CD14-positive monocyte (primary cell): ENCODE measurements at regions not wholly inside any gene's neighbourhood (a gene's known extent, or its start where the extent isn't known, plus 50 kb on each side); places are given as distances from the start of the nearest gene placed in this dataset.

Source experiments
- DNase-seq, 3 donors: peaks; one replicate each; pipeline ENCODE4 v3.0.0-alpha.2; 2011 to 2022
- H2AFZ ChIP-seq: 2 replicates; pipeline ENCODE4 v1.6.0; 2012; ENCODE audit warnings: mild to moderate bottlenecking, low read depth, low read length, inconsistent platforms; ENCODE audit not compliant: insufficient read depth, poor library complexity, severe bottlenecking
- H3K27ac ChIP-seq, 2 donors: 1 replicate in 1 of 2; 2 replicates in 1 of 2; pipeline ENCODE4 v1.5.1; 2012 to 2013; ENCODE audit warnings: low read length in 2 of 2, control low read depth in 1 of 2, inconsistent platforms in 1 of 2, low read depth in 1 of 2, mild to moderate bottlenecking in 1 of 2
- H3K27me3 ChIP-seq, 2 donors: one replicate each; pipeline versions ENCODE4 v1.6.0 to v1.6.1; 2011 to 2013; ENCODE audit warnings: low read length in 2 of 2; ENCODE audit not compliant: control insufficient read depth in 2 of 2, insufficient read depth in 2 of 2
- H3K36me3 ChIP-seq, 2 donors: replicated peaks in 1 of 2; 1 replicate in 1 of 2; 2 replicates in 1 of 2; pipeline versions ENCODE4 v1.5.1 to v1.6.1; 2012 to 2013; ENCODE audit warnings: low read length in 2 of 2, control low read depth in 1 of 2, inconsistent platforms in 1 of 2, mild to moderate bottlenecking in 1 of 2; ENCODE audit not compliant: insufficient read depth in 2 of 2, control insufficient read depth in 1 of 2
- H3K4me1 ChIP-seq, 2 donors: 1 replicate in 1 of 2; 2 replicates in 1 of 2; pipeline versions ENCODE4 v1.5.1 to v1.6.1; 2012 to 2013; ENCODE audit warnings: low read length in 2 of 2, control low read depth in 1 of 2, inconsistent platforms in 1 of 2, mild to moderate bottlenecking in 1 of 2, moderate library complexity in 1 of 2; ENCODE audit not compliant: insufficient read depth in 2 of 2, control insufficient read depth in 1 of 2
- H3K4me2 ChIP-seq: replicated peaks from 2 replicates; pipeline ENCODE3; 2012; ENCODE audit warnings: low read length, moderate library complexity, mild to moderate bottlenecking; ENCODE audit not compliant: poor library complexity, severe bottlenecking; ENCODE audit errors: extremely low read depth
- H3K4me3 ChIP-seq, 3 experiments: fragments of 200-600 bp in 1 of 3; sonication (generic) in 1 of 3; replicated peaks in 1 of 3; 1 replicate in 2 of 3; 2 replicates in 1 of 3; pipeline ENCODE4 v1.5.1; 2011 to 2013; ENCODE audit warnings: low read length in 3 of 3, mild to moderate bottlenecking in 3 of 3, control low read depth in 2 of 3, low read depth in 2 of 3, inconsistent platforms in 1 of 3, moderate library complexity in 1 of 3
- H3K79me2 ChIP-seq: 2 replicates; pipeline ENCODE4 v1.6.0; 2012; ENCODE audit warnings: mild to moderate bottlenecking, control low read depth, inconsistent platforms, low read length, moderate library complexity; ENCODE audit not compliant: insufficient read depth
- H3K9ac ChIP-seq: 2 replicates; pipeline ENCODE4 v1.6.0; 2017; ENCODE audit warnings: low read length, mild to moderate bottlenecking; ENCODE audit not compliant: insufficient read depth, poor library complexity, severe bottlenecking
- H3K9me3 ChIP-seq, 2 donors: replicated peaks in 1 of 2; 1 replicate in 1 of 2; 2 replicates in 1 of 2; pipeline versions ENCODE4 v1.5.1 to v1.6.1; 2012 to 2013; ENCODE audit warnings: low read length in 2 of 2, control low read depth in 1 of 2; ENCODE audit not compliant: control insufficient read depth in 1 of 2, insufficient read depth in 1 of 2
- H4K20me1 ChIP-seq: 2 replicates; pipeline ENCODE4 v1.6.0; 2012; ENCODE audit warnings: mild to moderate bottlenecking, low read length, control low read depth, moderate library complexity; ENCODE audit not compliant: insufficient read depth
- H3K27ac Mint-ChIP-seq, 7 donors: one replicate each; pipeline ENCODE4 v1.8.0; 2020; ENCODE audit warnings: mild to moderate bottlenecking in 7 of 7, mixed read lengths in 7 of 7, moderate library complexity in 6 of 7, inconsistent platforms in 2 of 7
- H3K27me3 Mint-ChIP-seq, 3 donors: one replicate each; pipeline ENCODE4 v1.8.0; 2021 to 2022; ENCODE audit warnings: low read depth in 3 of 3, mild to moderate bottlenecking in 3 of 3, mixed read lengths in 3 of 3, moderate library complexity in 3 of 3, inconsistent platforms in 1 of 3
- H3K36me3 Mint-ChIP-seq, 2 donors: one replicate each; pipeline ENCODE4 v1.8.0; 2020; ENCODE audit warnings: mixed read lengths in 2 of 2, inconsistent platforms in 1 of 2, mild to moderate bottlenecking in 1 of 2
- H3K4me1 Mint-ChIP-seq: one replicate; pipeline ENCODE4 v1.8.0; 2020; ENCODE audit warnings: mild to moderate bottlenecking, mixed read lengths
- H3K4me3 Mint-ChIP-seq, 2 donors: one replicate each; pipeline ENCODE4 v1.8.0; 2020; ENCODE audit warnings: mild to moderate bottlenecking in 2 of 2, mixed read lengths in 2 of 2, moderate library complexity in 1 of 2
- H3K9me3 Mint-ChIP-seq, 7 donors: one replicate each; pipeline ENCODE4 v1.8.0; 2020 to 2022; ENCODE audit warnings: mixed read lengths in 7 of 7, mild to moderate bottlenecking in 6 of 7, moderate library complexity in 6 of 7, inconsistent platforms in 2 of 7
- WGBS: methylation state at CpG from one replicate; pipeline ENCODE4 v1.1.5; 2013; ENCODE audit warnings: missing lambda C conversion rate; ENCODE audit not compliant: insufficient coverage; 5-methylcytosine and 5-hydroxymethylcytosine counted together
- intact Hi-C, 2 donors: fragments of 100-400 bp; cut with micrococcal nuclease; formaldehyde crosslinking; loops; one replicate each; pipeline versions ENCODE4 v1.15.0 to v1.15.1; 2023
- TF ChIP-seq, protein P1 (sequence below): fragments of 200-600 bp; IDR thresholded peaks from one replicate; pipeline ENCODE4 v1.8.0; 2022; ENCODE audit warnings: antibody characterized with exemption, mild to moderate bottlenecking

DNA sequence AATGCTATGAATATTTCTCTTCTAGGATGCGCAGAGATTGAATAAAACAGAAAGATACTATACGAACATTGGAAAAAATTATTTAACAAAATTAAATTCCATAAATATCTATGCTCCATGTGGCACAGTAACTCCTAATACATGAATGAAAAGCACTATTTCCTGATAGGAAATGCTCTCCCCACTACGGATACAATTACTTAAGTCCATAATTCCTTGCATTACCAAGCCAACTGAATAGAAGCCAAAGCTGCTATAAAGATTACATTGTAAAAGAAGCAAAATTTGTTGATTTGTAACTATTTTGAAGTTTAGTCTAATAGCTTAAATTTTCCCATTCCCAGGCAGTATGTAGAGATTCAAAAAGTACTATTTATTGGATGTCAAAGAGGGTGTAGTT is 61.8 kb upstream of the SNX2 start:
- Histone ChIP-seq H4K20me1 (no peaks in the 10 kb centered on the region), H3K9ac (no peak overlapping the region), H3K9me3 (no peaks in the 10 kb centered on the region), H3K27me3 (peaks cover 0 to 4% of the 10 kb centered on the region in 2 donors), H3K79me2 (no peaks in the 10 kb centered on the region), H3K4me1 (no peaks in the 10 kb centered on the region), H2AFZ (no peak overlapping the region), H3K27ac (no peak overlapping the region), H3K4me3 (no peak overlapping the region), H3K4me2 (no peak overlapping the region), H3K36me3 (no peaks in the 10 kb centered on the region)
- Mint-ChIP-seq H3K36me3 (no peaks in the 10 kb centered on the region), H3K27me3 (peaks cover 2 to 12% (median 4%) of the 10 kb centered on the region in 3 donors), H3K9me3 (peaks cover 0 to 2% (median 0%) of the 10 kb centered on the region in 7 donors), H3K27ac (no peak overlapping the region), H3K4me1 (no peaks in the 10 kb centered on the region), H3K4me3 (no peak overlapping the region)
- WGBS, result no CpG with 5 or more reads among the region's 3 CpGs
- TF ChIP-seq, protein P1, sequence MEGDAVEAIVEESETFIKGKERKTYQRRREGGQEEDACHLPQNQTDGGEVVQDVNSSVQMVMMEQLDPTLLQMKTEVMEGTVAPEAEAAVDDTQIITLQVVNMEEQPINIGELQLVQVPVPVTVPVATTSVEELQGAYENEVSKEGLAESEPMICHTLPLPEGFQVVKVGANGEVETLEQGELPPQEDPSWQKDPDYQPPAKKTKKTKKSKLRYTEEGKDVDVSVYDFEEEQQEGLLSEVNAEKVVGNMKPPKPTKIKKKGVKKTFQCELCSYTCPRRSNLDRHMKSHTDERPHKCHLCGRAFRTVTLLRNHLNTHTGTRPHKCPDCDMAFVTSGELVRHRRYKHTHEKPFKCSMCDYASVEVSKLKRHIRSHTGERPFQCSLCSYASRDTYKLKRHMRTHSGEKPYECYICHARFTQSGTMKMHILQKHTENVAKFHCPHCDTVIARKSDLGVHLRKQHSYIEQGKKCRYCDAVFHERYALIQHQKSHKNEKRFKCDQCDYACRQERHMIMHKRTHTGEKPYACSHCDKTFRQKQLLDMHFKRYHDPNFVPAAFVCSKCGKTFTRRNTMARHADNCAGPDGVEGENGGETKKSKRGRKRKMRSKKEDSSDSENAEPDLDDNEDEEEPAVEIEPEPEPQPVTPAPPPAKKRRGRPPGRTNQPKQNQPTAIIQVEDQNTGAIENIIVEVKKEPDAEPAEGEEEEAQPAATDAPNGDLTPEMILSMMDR, result no peak
- no peak for DNase-seq
- intact Hi-C loops, result no loop called here

DNA sequence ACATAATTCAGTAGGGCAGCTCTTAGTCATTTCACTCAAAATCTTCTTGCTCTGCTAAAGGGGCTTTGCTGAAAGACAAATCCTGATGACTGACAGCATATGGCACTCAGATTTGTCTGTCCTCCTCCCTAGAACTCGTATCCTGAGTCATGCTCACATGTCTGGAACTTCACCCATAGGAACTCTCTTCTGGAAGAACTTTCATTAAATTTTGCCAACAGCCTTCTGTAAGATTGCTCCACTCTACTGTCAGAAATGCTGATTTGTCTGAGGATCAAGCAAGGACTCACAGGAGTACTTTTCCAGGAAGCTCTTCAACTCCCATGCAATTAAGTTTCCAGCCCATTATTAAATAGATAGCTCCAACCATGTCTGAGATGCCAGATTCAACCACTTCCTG is 59.8 kb upstream of the SNX2 start:
- H3K4me1 Mint-ChIP-seq, result no peaks in the 10 kb centered on the region
- no peak overlapping the region for H3K4me3 Mint-ChIP-seq
- Histone ChIP-seq H3K9me3 (no peaks in the 10 kb centered on the region), H3K27ac (no peak overlapping the region), H3K79me2 (no peaks in the 10 kb centered on the region), H3K4me3 (no peak overlapping the region), H3K4me1 (no peaks in the 10 kb centered on the region), H2AFZ (no peak overlapping the region), H3K4me2 (no peak overlapping the region), H3K36me3 (no peaks in the 10 kb centered on the region), H3K27me3 (peaks cover 0 to 4% of the 10 kb centered on the region in 2 donors), H3K9ac (no peak overlapping the region), H4K20me1 (no peaks in the 10 kb centered on the region)
- TF ChIP-seq, protein P1, result no peak
- WGBS, result 45% methylated on average over 1 of the region's 1 CpG
- H3K36me3 Mint-ChIP-seq, result no peaks in the 10 kb centered on the region
- peaks cover 2 to 14% (median 7%) of the 10 kb centered on the region in 3 donors for H3K27me3 Mint-ChIP-seq
- H3K9me3 Mint-ChIP-seq, result peaks cover 0 to 5% (median 0%) of the 10 kb centered on the region in 7 donors
- intact Hi-C loops, result no loop called here
- DNase-seq, result no peak
- H3K27ac Mint-ChIP-seq, result no peak overlapping the region
